ENCODE measurements at regions not wholly inside any gene's neighbourhood (a gene's known extent, or its start where the extent isn't known, plus 50 kb on each side); places are given as distances from the start of the nearest gene placed in this dataset.

DNA sequence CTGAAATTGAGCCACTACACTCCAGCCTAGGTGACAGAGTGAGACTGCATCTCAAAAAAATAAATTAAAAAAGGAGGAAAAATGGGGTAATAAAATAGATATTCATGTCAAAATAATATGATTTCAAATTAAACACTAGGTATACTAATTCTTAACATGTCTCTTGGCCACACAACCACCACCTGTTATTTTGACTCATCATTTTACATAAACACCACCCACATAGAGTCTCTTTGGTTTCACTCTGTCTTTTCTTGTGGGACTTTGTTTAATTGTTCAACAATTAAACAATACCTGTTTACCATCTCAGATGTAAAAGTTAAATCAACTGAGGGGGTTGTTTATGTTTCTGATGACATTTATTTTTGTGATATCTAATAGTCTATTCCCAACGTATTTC is 476.8 kb upstream of the ADGRB3 start:
- H3K9me3 ChIP-seq (ENCODE audit: control insufficient read depth, low read length), result no peaks in the 10 kb centered on the region
- H3K36me3 ChIP-seq (ENCODE audit: control insufficient read depth, insufficient read depth, low read length), result no peaks in the 10 kb centered on the region
- H3K27ac ChIP-seq, result no peak overlapping the region
- no peak overlapping the region for H3K4me3 ChIP-seq (ENCODE audit: low read depth, low read length)
- TF ChIP-seq, protein P1, sequence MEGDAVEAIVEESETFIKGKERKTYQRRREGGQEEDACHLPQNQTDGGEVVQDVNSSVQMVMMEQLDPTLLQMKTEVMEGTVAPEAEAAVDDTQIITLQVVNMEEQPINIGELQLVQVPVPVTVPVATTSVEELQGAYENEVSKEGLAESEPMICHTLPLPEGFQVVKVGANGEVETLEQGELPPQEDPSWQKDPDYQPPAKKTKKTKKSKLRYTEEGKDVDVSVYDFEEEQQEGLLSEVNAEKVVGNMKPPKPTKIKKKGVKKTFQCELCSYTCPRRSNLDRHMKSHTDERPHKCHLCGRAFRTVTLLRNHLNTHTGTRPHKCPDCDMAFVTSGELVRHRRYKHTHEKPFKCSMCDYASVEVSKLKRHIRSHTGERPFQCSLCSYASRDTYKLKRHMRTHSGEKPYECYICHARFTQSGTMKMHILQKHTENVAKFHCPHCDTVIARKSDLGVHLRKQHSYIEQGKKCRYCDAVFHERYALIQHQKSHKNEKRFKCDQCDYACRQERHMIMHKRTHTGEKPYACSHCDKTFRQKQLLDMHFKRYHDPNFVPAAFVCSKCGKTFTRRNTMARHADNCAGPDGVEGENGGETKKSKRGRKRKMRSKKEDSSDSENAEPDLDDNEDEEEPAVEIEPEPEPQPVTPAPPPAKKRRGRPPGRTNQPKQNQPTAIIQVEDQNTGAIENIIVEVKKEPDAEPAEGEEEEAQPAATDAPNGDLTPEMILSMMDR (IDR thresholded peaks at IDR 0.05), result no peak
- no peak overlapping the region for H3K9ac ChIP-seq
- no peak overlapping the region for H3K4me2 ChIP-seq (ENCODE audit: low read length)
- no peaks in the 10 kb centered on the region for H3K79me2 ChIP-seq
- H2AFZ ChIP-seq, result no peak overlapping the region
- H3K27me3 ChIP-seq (ENCODE audit: control insufficient read depth, insufficient read depth, low read length), result no peaks in the 10 kb centered on the region
- no peaks in the 10 kb centered on the region for H3K4me1 ChIP-seq

DNA sequence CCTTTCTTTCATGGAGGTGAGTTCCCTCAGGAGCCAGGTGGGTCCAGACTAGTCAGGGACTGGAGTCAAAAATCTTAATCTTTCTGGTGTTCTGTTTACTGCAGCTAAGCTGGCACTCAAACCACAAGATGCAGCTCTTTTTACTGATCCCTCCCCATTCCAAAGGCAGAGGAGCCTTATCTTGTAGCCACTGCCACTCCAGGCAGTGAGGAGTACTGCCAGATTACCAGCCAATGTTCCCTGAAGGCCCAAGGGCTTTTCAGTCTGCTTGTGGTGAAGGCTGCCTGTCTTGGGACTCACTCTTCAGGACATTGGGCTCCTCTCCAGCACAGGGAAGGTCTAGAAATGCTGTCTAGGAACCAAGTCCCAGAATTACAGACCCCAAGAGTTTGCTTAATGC is 490.4 kb upstream of the ADGRB3 start:
- Histone ChIP-seq H3K27ac (no peak overlapping the region), H2AFZ (no peak overlapping the region), H3K9ac (no peak overlapping the region), H3K79me2 (no peaks in the 10 kb centered on the region), H3K27me3 (ENCODE audit: control insufficient read depth, insufficient read depth, low read length) (no peaks in the 10 kb centered on the region), H3K4me2 (ENCODE audit: low read length) (no peak overlapping the region), H3K9me3 (ENCODE audit: control insufficient read depth, low read length) (no peaks in the 10 kb centered on the region), H3K4me1 (no peaks in the 10 kb centered on the region), H3K4me3 (ENCODE audit: low read depth, low read length) (no peak overlapping the region), H3K36me3 (ENCODE audit: control insufficient read depth, insufficient read depth, low read length) (no peaks in the 10 kb centered on the region)
- TF ChIP-seq, protein P1 (IDR thresholded peaks at IDR 0.05), result no peak

DNA sequence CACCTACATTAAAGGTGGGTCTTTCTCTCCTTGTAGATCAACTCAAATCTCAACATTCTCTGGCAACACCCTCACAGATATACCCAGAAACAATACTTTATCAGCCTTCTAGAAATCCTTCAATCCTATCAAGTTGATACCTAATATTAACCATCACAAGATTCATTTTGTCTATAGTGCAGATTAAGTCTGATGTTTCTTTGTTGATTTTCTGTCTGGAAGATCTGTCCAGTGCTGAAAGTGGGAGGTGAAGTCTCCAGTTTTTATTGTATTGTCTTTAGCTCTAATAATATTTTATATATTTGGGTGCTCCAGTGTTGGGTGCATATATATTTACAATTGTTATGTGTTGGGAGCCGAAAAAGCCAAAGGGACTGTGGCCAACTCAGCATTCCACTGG is 493.9 kb upstream of the ADGRB3 start:
- no peak overlapping the region for H3K9ac ChIP-seq
- H3K27me3 ChIP-seq (ENCODE audit: control insufficient read depth, insufficient read depth, low read length), result no peaks in the 10 kb centered on the region
- H3K36me3 ChIP-seq (ENCODE audit: control insufficient read depth, insufficient read depth, low read length), result no peaks in the 10 kb centered on the region
- no peak overlapping the region for H3K4me3 ChIP-seq (ENCODE audit: low read depth, low read length)
- H3K9me3 ChIP-seq (ENCODE audit: control insufficient read depth, low read length), result no peaks in the 10 kb centered on the region
- no peak overlapping the region for H3K27ac ChIP-seq
- TF ChIP-seq, protein P1 (IDR thresholded peaks at IDR 0.05), result no peak
- H3K4me1 ChIP-seq, result no peaks in the 10 kb centered on the region
- H2AFZ ChIP-seq, result no peak overlapping the region
- no peaks in the 10 kb centered on the region for H3K79me2 ChIP-seq
- H3K4me2 ChIP-seq (ENCODE audit: low read length), result no peak overlapping the region

DNA sequence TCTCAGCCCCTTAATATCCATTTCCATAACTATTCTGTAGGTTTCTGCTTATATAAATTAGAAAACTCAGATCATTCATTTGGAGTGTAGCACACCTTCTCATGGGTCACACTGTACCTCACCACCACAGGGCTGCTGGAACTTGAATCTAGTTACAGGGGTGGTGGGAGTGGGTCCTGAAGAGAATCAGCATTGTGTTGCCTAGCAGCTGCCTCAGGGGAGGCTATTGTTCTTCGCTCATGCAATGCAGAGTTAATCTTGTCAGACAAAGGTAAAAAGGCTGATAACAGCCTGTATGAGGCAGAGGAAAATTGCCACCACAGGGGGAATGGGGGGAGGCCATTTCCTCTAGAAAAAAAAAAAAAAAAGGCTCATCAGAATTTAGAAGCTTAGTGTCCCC is 496.0 kb upstream of the ADGRB3 start:
- no peak overlapping the region for H3K4me2 ChIP-seq (ENCODE audit: low read length)
- H3K9ac ChIP-seq, result no peak overlapping the region
- no peaks in the 10 kb centered on the region for H3K27me3 ChIP-seq (ENCODE audit: control insufficient read depth, insufficient read depth, low read length)
- no peak overlapping the region for H3K4me3 ChIP-seq (ENCODE audit: low read depth, low read length)
- H3K27ac ChIP-seq, result no peak overlapping the region
- H3K79me2 ChIP-seq, result no peaks in the 10 kb centered on the region
- H2AFZ ChIP-seq, result no peak overlapping the region
- H3K36me3 ChIP-seq (ENCODE audit: control insufficient read depth, insufficient read depth, low read length), result no peaks in the 10 kb centered on the region
- H3K4me1 ChIP-seq, result no peaks in the 10 kb centered on the region
- no peaks in the 10 kb centered on the region for H3K9me3 ChIP-seq (ENCODE audit: control insufficient read depth, low read length)
- TF ChIP-seq, protein P1 (IDR thresholded peaks at IDR 0.05), result no peak

DNA sequence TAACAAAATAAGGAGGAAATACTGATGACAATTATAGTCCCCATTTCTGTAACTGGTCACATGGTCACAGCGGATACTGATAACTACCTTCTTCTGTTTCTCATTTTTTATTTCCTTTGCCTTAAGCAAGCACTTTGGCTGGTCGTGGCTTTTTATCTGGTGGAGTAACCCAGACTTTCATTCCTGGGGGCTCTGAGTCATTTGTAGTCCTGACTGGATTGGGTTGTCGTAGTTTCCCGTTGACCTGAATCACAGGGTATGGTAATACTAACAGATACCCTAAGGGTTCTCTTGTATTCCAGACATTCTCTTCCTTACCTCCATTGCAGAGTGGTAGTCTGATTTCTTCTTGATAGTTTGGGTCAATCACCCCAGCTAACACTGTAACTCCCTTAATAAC is 500.3 kb upstream of the ADGRB3 start:
- no peaks in the 10 kb centered on the region for H3K79me2 ChIP-seq
- H3K4me1 ChIP-seq, result no peaks in the 10 kb centered on the region
- H2AFZ ChIP-seq, result no peak overlapping the region
- no peak overlapping the region for H3K4me3 ChIP-seq (ENCODE audit: low read depth, low read length)
- no peaks in the 10 kb centered on the region for H3K27me3 ChIP-seq (ENCODE audit: control insufficient read depth, insufficient read depth, low read length)
- no peaks in the 10 kb centered on the region for H3K9me3 ChIP-seq (ENCODE audit: control insufficient read depth, low read length)
- no peak overlapping the region for H3K27ac ChIP-seq
- TF ChIP-seq, protein P1 (IDR thresholded peaks at IDR 0.05), result no peak
- H3K36me3 ChIP-seq (ENCODE audit: control insufficient read depth, insufficient read depth, low read length), result no peaks in the 10 kb centered on the region
- H3K4me2 ChIP-seq (ENCODE audit: low read length), result no peak overlapping the region
- H3K9ac ChIP-seq, result no peak overlapping the region
